HUES6 (cell line): ENCODE measurements at regions not wholly inside any gene's neighbourhood (a gene's known extent, or its start where the extent isn't known, plus 50 kb on each side); places are given as distances from the start of the nearest gene placed in this dataset.

ENCODE experiments used
- H3K27ac ChIP-seq: 2 replicates; pipeline ENCODE4 v1.7.0; 2013; ENCODE audit warnings: low read depth, mild to moderate bottlenecking, low read length, inconsistent platforms
- H3K27me3 ChIP-seq: 2 replicates; pipeline ENCODE4 v1.6.1; 2013; ENCODE audit warnings: low read length; ENCODE audit not compliant: control insufficient read depth, insufficient read depth
- H3K36me3 ChIP-seq: 2 replicates; pipeline ENCODE4 v1.6.1; 2013; ENCODE audit warnings: low read length; ENCODE audit not compliant: control insufficient read depth, insufficient read depth
- H3K4me1 ChIP-seq: 2 replicates; pipeline ENCODE4 v1.6.1; 2013; ENCODE audit warnings: low read length; ENCODE audit not compliant: control insufficient read depth, insufficient read depth
- H3K4me3 ChIP-seq: 2 replicates; pipeline ENCODE4 v1.5.1; 2013; ENCODE audit warnings: low read depth, low read length
- H3K9ac ChIP-seq: one replicate; pipeline ENCODE4 v1.6.1; 2013; ENCODE audit warnings: mild to moderate bottlenecking, low read length
- H3K9me3 ChIP-seq: 2 replicates; pipeline ENCODE4 v1.6.1; 2013; ENCODE audit warnings: low read depth, low read length; ENCODE audit not compliant: control insufficient read depth, insufficient read depth

- H3K27ac ChIP-seq = no peak overlapping the region
- no peaks in the 10 kb centered on the region for H3K4me1 ChIP-seq
- H3K36me3 ChIP-seq = no peaks in the 10 kb centered on the region
- H3K27me3 ChIP-seq = no peaks in the 10 kb centered on the region
- H3K9ac ChIP-seq = no peak overlapping the region
- no peaks in the 10 kb centered on the region for H3K9me3 ChIP-seq
- H3K4me3 ChIP-seq = no peak overlapping the region
These were observed 93.8 kb upstream of the SKOR2 start for GRCh38 chr18:47345291-47345690.

GRCh38 chr18:47343291-47343690 is 91.8 kb upstream of the SKOR2 start:
- Histone ChIP-seq H3K27me3 (no peaks in the 10 kb centered on the region), H3K4me3 (no peak overlapping the region), H3K9me3 (no peaks in the 10 kb centered on the region), H3K4me1 (no peaks in the 10 kb centered on the region), H3K9ac (no peak overlapping the region), H3K36me3 (no peaks in the 10 kb centered on the region), H3K27ac (no peak overlapping the region)

- Histone ChIP-seq H3K9me3 (no peaks in the 10 kb centered on the region), H3K36me3 (no peaks in the 10 kb centered on the region), H3K9ac (no peak overlapping the region), H3K27ac (no peak overlapping the region), H3K4me3 (no peak overlapping the region), H3K27me3 (no peaks in the 10 kb centered on the region), H3K4me1 (no peaks in the 10 kb centered on the region)
These were observed 91.1 kb upstream of the SKOR2 start for GRCh38 chr18:47342566-47342965.

GRCh38 chr18:47341678-47342077 is 90.2 kb upstream of the SKOR2 start:
- Histone ChIP-seq H3K9me3 (no peaks in the 10 kb centered on the region), H3K36me3 (no peaks in the 10 kb centered on the region), H3K4me1 (no peaks in the 10 kb centered on the region), H3K9ac (no peak overlapping the region), H3K27ac (no peak overlapping the region), H3K4me3 (no peak overlapping the region), H3K27me3 (no peaks in the 10 kb centered on the region)

GRCh38 chr18:47334966-47335365 is 83.5 kb upstream of the SKOR2 start:
- Histone ChIP-seq H3K27me3 (peaks cover 14% of the 10 kb centered on the region; the same call in 1 of the 2 replicates), H3K27ac (no peak overlapping the region), H3K4me1 (no peaks in the 10 kb centered on the region), H3K9ac (no peak overlapping the region), H3K4me3 (no peak overlapping the region), H3K36me3 (no peaks in the 10 kb centered on the region), H3K9me3 (no peaks in the 10 kb centered on the region)

- Histone ChIP-seq H3K9me3 (no peaks in the 10 kb centered on the region), H3K36me3 (no peaks in the 10 kb centered on the region), H3K9ac (no peak overlapping the region), H3K4me1 (no peaks in the 10 kb centered on the region), H3K27me3 (peaks cover 14% of the 10 kb centered on the region; the same call in 1 of the 2 replicates), H3K27ac (no peak overlapping the region), H3K4me3 (no peak overlapping the region)
These were observed 82.6 kb upstream of the SKOR2 start for GRCh38 chr18:47333926-47334635.

GRCh38 chr18:47331641-47332040 is 80.2 kb upstream of the SKOR2 start:
- no peak overlapping the region for H3K27ac ChIP-seq
- no peak overlapping the region for H3K9ac ChIP-seq
- peaks cover 14% of the 10 kb centered on the region; the same call in 1 of the 2 replicates for H3K27me3 ChIP-seq
- peaks cover 5% of the 10 kb centered on the region; the same call in 1 of the 2 replicates for H3K4me1 ChIP-seq
- H3K36me3 ChIP-seq = no peaks in the 10 kb centered on the region
- no peaks in the 10 kb centered on the region for H3K9me3 ChIP-seq
- no peak overlapping the region for H3K4me3 ChIP-seq

- Histone ChIP-seq H3K4me3 (no peak overlapping the region), H3K4me1 (peaks cover 5% of the 10 kb centered on the region; the same call in 1 of the 2 replicates), H3K36me3 (no peaks in the 10 kb centered on the region), H3K27me3 (peaks cover 14% of the 10 kb centered on the region; the same call in 1 of the 2 replicates), H3K27ac (no peak overlapping the region), H3K9ac (no peak overlapping the region), H3K9me3 (no peaks in the 10 kb centered on the region)
These were observed 79.6 kb upstream of the SKOR2 start for GRCh38 chr18:47331026-47331425.

GRCh38 chr18:47323158-47323557 is 71.7 kb upstream of the SKOR2 start:
- no peak overlapping the region for H3K27ac ChIP-seq
- H3K27me3 ChIP-seq = peaks cover 11% of the 10 kb centered on the region; the same call in 1 of the 2 replicates
- no peaks in the 10 kb centered on the region for H3K9me3 ChIP-seq
- no peak overlapping the region for H3K4me3 ChIP-seq
- no peak overlapping the region for H3K9ac ChIP-seq
- H3K4me1 ChIP-seq = peaks cover 2% of the 10 kb centered on the region; the same call in 1 of the 2 replicates
- no peaks in the 10 kb centered on the region for H3K36me3 ChIP-seq

- H3K36me3 ChIP-seq = no peaks in the 10 kb centered on the region
- H3K4me3 ChIP-seq = no peak overlapping the region
- no peaks in the 10 kb centered on the region for H3K9me3 ChIP-seq
- H3K9ac ChIP-seq = no peak overlapping the region
- H3K4me1 ChIP-seq = no peaks in the 10 kb centered on the region
- H3K27me3 ChIP-seq = peaks cover 24% of the 10 kb centered on the region
- H3K27ac ChIP-seq = no peak overlapping the region
These were observed 70.4 kb upstream of the SKOR2 start for GRCh38 chr18:47321815-47322214.

- Histone ChIP-seq H3K4me1 (no peaks in the 10 kb centered on the region), H3K4me3 (no peak overlapping the region), H3K9ac (no peak overlapping the region), H3K27ac (no peak overlapping the region), H3K36me3 (no peaks in the 10 kb centered on the region), H3K9me3 (no peaks in the 10 kb centered on the region), H3K27me3 (peaks cover 52% of the 10 kb centered on the region)
These were observed 66.5 kb upstream of the SKOR2 start for GRCh38 chr18:47317824-47318508.
